GM23338 (cell line): ENCODE measurements at regions not wholly inside any gene's neighbourhood (a gene's known extent, or its start where the extent isn't known, plus 50 kb on each side); places are given as distances from the start of the nearest gene placed in this dataset.

ENCODE experiments used
- ATAC-seq: fragments of 200-7000 bp; cut with Tn5 transposase; 3 replicates; pipeline ENCODE4 v1.9.1; 2020
- DNase-seq: peaks from one replicate; pipeline ENCODE4 v3.0.0-alpha.2; 2015; ENCODE audit warnings: low spot score
- H2AFZ ChIP-seq: fragments of 200-600 bp; sonication (generic); 2 replicates; pipeline ENCODE4 v1.8.0; 2016; ENCODE audit warnings: antibody characterized with exemption, mild to moderate bottlenecking, moderate library complexity
- H3F3A ChIP-seq: fragments of 200-600 bp; sonication (generic); replicated peaks from 2 replicates; pipeline ENCODE4 v1.8.0; 2017; ENCODE audit warnings: antibody characterized with exemption, mixed run types, low read depth
- H3K27ac ChIP-seq: fragments of 200-600 bp; sonication (generic); 2 replicates; pipeline ENCODE4 v1.6.1; 2016; ENCODE audit warnings: low read depth
- H3K27me3 ChIP-seq: fragments of 200-600 bp; sonication (generic); 2 replicates; pipeline ENCODE4 v1.8.0; 2016; ENCODE audit warnings: mild to moderate bottlenecking, mixed run types, moderate library complexity; ENCODE audit not compliant: insufficient read depth
- H3K36me3 ChIP-seq: fragments of 200-600 bp; sonication (generic); 2 replicates; pipeline ENCODE4 v1.8.0; 2016; ENCODE audit warnings: mild to moderate bottlenecking; ENCODE audit not compliant: insufficient read depth
- H3K4me1 ChIP-seq: fragments of 200-600 bp; sonication (generic); 2 replicates; pipeline ENCODE4 v1.8.0; 2016; ENCODE audit warnings: mild to moderate bottlenecking, moderate library complexity; ENCODE audit not compliant: insufficient read depth
- H3K4me2 ChIP-seq: fragments of 200-600 bp; sonication (generic); 2 replicates; pipeline ENCODE4 v1.7.1; 2017; ENCODE audit warnings: mixed run types
- H3K4me3 ChIP-seq: fragments of 200-600 bp; sonication (generic); 2 replicates; pipeline ENCODE4 v1.6.1; 2016; ENCODE audit warnings: mixed run types
- H3K79me2 ChIP-seq: fragments of 200-600 bp; sonication (generic); replicated peaks from 2 replicates; pipeline ENCODE4 v1.8.0; 2017; ENCODE audit warnings: mild to moderate bottlenecking; ENCODE audit not compliant: insufficient read depth
- H3K9me2 ChIP-seq: fragments of 200-600 bp; sonication (generic); 2 replicates; pipeline ENCODE4 v1.8.0; 2017; ENCODE audit not compliant: insufficient read depth
- H4K20me1 ChIP-seq: fragments of 200-600 bp; sonication (generic); replicated peaks from 2 replicates; pipeline ENCODE4 v1.8.0; 2017; ENCODE audit warnings: mild to moderate bottlenecking; ENCODE audit not compliant: insufficient read depth
- H3K27ac Mint-ChIP-seq: 2 replicates; pipeline ENCODE4 v1.8.0; 2020; ENCODE audit warnings: inconsistent platforms, mild to moderate bottlenecking, moderate library complexity, mixed read lengths
- H3K27me3 Mint-ChIP-seq: 3 replicates; pipeline ENCODE4 v1.8.0; 2022; ENCODE audit warnings: low read depth, mild to moderate bottlenecking, moderate library complexity, mixed read lengths, inconsistent platforms; ENCODE audit not compliant: insufficient read depth, poor library complexity
- H3K36me3 Mint-ChIP-seq: 3 replicates; pipeline ENCODE4 v1.8.0; 2021; ENCODE audit warnings: low read depth, mild to moderate bottlenecking, inconsistent platforms, moderate library complexity, mixed read lengths
- H3K4me1 Mint-ChIP-seq: 3 replicates; pipeline ENCODE4 v1.8.0; 2020; ENCODE audit warnings: mild to moderate bottlenecking, inconsistent platforms, mixed read lengths
- H3K4me3 Mint-ChIP-seq: 3 replicates; pipeline ENCODE4 v1.8.0; 2021; ENCODE audit warnings: moderate library complexity, mild to moderate bottlenecking, inconsistent platforms, mixed read lengths
- H3K9me3 Mint-ChIP-seq: 3 replicates; pipeline ENCODE4 v1.8.0; 2020; ENCODE audit warnings: moderate library complexity, mild to moderate bottlenecking, inconsistent platforms, mixed read lengths
- CREB1 ChIP-seq: fragments of 250-450 bp; sonication (Bioruptor Pico); IDR thresholded peaks from 2 replicates; pipeline ENCODE4 v1.5.0; 2020; ENCODE audit warnings: low read depth, mild to moderate bottlenecking, moderate library complexity
- ETS1 ChIP-seq: IDR thresholded peaks from 2 replicates; pipeline ENCODE4 v1.6.1; 2016; ENCODE audit warnings: antibody characterized with exemption
- EZH2 ChIP-seq: fragments of 200-600 bp; sonication (generic); IDR thresholded peaks from one replicate; pipeline ENCODE4 v1.8.0; 2017; ENCODE audit warnings: antibody characterized with exemption, mild to moderate bottlenecking, low read depth; ENCODE audit not compliant: unreplicated experiment
- EZH2phosphoT487 ChIP-seq: fragments of 200-600 bp; sonication (generic); IDR thresholded peaks from one replicate; pipeline ENCODE4 v1.8.1; 2018; ENCODE audit warnings: antibody characterized with exemption; ENCODE audit not compliant: unreplicated experiment
- JUNB ChIP-seq: IDR thresholded peaks from one replicate; pipeline ENCODE4 v1.6.1; 2016; ENCODE audit warnings: antibody characterized with exemption; ENCODE audit not compliant: unreplicated experiment
- NANOG ChIP-seq: IDR thresholded peaks from 2 replicates; pipeline ENCODE4 v1.6.1; 2016; ENCODE audit warnings: antibody characterized with exemption, borderline replicate concordance
- POLR2AphosphoS5 ChIP-seq: IDR thresholded peaks from 2 replicates; pipeline ENCODE4 v1.6.1; 2016; ENCODE audit warnings: antibody characterized with exemption, low read depth
- STAT1 ChIP-seq: IDR thresholded peaks from one replicate; pipeline ENCODE4 v1.6.1; 2016; ENCODE audit warnings: antibody characterized with exemption; ENCODE audit not compliant: unreplicated experiment
- ZNF114 ChIP-seq: fragments of 250-450 bp; sonication (Bioruptor Pico); IDR thresholded peaks from 2 replicates; pipeline ENCODE4 v1.5.0; 2020; ENCODE audit warnings: mild to moderate bottlenecking, moderate library complexity
- ZNF331 ChIP-seq: fragments of 250-450 bp; sonication (Bioruptor Pico); IDR thresholded peaks from 2 replicates; pipeline ENCODE4 v1.5.0; 2020; ENCODE audit warnings: low read depth, mild to moderate bottlenecking, moderate library complexity
- TF ChIP-seq, protein P1 (sequence below): fragments of 250-450 bp; sonication (Bioruptor Pico); IDR thresholded peaks from 2 replicates; pipeline ENCODE4 v1.5.0; 2020; ENCODE audit warnings: mild to moderate bottlenecking, moderate library complexity
- TF ChIP-seq, protein P2 (sequence below): IDR thresholded peaks from one replicate; pipeline ENCODE4 v1.6.1; 2018; ENCODE audit warnings: antibody characterized with exemption; ENCODE audit not compliant: unreplicated experiment
- TF ChIP-seq, protein P3 (sequence below), 2 experiments: fragments of 200-600 bp in 1 of 2; sonication (generic) in 1 of 2; conservative IDR thresholded peaks; 2 replicates each; pipeline versions ENCODE4 v1.5.1 to v1.6.1; 2016 to 2017; ENCODE audit warnings: antibody characterized with exemption in 2 of 2, low read depth in 2 of 2, mild to moderate bottlenecking in 2 of 2, moderate library complexity in 1 of 2

DNA sequence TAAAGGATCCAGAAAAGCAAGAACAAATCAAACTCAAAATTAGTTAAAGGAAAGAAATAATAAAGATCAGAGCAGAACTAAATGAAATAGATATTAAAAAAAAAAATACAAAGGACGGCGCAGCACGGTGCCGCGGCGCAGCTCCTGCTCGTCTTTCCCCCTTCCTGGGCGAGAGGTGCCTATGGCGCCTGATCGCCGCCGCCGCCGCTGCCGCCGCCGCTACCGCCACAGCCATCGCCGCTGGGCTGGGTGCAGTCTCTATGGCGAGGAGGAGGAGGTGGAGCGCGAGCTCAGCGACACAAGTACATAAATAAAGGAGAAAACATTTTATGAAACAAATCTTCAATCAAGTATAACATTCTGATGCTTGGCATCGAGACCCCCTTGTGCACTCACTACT lies 77.6 kb upstream of the VANGL1 start:
- TF ChIP-seq NANOG, result no peak
- TF ChIP-seq ZNF114, result no peak
- TF ChIP-seq, protein P1, sequence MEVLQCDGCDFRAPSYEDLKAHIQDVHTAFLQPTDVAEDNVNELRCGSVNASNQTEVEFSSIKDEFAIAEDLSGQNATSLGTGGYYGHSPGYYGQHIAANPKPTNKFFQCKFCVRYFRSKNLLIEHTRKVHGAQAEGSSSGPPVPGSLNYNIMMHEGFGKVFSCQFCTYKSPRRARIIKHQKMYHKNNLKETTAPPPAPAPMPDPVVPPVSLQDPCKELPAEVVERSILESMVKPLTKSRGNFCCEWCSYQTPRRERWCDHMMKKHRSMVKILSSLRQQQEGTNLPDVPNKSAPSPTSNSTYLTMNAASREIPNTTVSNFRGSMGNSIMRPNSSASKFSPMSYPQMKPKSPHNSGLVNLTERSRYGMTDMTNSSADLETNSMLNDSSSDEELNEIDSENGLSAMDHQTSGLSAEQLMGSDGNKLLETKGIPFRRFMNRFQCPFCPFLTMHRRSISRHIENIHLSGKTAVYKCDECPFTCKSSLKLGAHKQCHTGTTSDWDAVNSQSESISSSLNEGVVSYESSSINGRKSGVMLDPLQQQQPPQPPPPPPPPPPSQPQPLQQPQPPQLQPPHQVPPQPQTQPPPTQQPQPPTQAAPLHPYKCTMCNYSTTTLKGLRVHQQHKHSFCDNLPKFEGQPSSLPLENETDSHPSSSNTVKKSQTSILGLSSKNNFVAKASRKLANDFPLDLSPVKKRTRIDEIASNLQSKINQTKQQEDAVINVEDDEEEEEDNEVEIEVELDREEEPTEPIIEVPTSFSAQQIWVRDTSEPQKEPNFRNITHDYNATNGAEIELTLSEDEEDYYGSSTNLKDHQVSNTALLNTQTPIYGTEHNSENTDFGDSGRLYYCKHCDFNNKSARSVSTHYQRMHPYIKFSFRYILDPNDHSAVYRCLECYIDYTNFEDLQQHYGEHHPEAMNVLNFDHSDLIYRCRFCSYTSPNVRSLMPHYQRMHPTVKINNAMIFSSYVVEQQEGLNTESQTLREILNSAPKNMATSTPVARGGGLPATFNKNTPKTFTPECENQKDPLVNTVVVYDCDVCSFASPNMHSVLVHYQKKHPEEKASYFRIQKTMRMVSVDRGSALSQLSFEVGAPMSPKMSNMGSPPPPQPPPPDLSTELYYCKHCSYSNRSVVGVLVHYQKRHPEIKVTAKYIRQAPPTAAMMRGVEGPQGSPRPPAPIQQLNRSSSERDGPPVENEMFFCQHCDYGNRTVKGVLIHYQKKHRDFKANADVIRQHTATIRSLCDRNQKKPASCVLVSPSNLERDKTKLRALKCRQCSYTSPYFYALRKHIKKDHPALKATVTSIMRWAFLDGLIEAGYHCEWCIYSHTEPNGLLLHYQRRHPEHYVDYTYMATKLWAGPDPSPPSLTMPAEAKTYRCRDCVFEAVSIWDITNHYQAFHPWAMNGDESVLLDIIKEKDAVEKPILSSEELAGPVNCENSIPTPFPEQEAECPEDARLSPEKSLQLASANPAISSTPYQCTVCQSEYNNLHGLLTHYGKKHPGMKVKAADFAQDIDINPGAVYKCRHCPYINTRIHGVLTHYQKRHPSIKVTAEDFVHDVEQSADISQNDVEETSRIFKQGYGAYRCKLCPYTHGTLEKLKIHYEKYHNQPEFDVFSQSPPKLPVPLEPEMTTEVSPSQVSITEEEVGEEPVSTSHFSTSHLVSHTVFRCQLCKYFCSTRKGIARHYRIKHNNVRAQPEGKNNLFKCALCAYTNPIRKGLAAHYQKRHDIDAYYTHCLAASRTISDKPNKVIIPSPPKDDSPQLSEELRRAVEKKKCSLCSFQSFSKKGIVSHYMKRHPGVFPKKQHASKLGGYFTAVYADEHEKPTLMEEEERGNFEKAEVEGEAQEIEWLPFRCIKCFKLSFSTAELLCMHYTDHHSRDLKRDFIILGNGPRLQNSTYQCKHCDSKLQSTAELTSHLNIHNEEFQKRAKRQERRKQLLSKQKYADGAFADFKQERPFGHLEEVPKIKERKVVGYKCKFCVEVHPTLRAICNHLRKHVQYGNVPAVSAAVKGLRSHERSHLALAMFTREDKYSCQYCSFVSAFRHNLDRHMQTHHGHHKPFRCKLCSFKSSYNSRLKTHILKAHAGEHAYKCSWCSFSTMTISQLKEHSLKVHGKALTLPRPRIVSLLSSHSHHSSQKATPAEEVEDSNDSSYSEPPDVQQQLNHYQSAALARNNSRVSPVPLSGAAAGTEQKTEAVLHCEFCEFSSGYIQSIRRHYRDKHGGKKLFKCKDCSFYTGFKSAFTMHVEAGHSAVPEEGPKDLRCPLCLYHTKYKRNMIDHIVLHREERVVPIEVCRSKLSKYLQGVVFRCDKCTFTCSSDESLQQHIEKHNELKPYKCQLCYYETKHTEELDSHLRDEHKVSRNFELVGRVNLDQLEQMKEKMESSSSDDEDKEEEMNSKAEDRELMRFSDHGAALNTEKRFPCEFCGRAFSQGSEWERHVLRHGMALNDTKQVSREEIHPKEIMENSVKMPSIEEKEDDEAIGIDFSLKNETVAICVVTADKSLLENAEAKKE (CRISPR knock-in tag), result no peak
- TF ChIP-seq, protein P2, sequence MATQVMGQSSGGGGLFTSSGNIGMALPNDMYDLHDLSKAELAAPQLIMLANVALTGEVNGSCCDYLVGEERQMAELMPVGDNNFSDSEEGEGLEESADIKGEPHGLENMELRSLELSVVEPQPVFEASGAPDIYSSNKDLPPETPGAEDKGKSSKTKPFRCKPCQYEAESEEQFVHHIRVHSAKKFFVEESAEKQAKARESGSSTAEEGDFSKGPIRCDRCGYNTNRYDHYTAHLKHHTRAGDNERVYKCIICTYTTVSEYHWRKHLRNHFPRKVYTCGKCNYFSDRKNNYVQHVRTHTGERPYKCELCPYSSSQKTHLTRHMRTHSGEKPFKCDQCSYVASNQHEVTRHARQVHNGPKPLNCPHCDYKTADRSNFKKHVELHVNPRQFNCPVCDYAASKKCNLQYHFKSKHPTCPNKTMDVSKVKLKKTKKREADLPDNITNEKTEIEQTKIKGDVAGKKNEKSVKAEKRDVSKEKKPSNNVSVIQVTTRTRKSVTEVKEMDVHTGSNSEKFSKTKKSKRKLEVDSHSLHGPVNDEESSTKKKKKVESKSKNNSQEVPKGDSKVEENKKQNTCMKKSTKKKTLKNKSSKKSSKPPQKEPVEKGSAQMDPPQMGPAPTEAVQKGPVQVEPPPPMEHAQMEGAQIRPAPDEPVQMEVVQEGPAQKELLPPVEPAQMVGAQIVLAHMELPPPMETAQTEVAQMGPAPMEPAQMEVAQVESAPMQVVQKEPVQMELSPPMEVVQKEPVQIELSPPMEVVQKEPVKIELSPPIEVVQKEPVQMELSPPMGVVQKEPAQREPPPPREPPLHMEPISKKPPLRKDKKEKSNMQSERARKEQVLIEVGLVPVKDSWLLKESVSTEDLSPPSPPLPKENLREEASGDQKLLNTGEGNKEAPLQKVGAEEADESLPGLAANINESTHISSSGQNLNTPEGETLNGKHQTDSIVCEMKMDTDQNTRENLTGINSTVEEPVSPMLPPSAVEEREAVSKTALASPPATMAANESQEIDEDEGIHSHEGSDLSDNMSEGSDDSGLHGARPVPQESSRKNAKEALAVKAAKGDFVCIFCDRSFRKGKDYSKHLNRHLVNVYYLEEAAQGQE, result no peak
- no peak for TF ChIP-seq JUNB
- no peak for TF ChIP-seq CREB1
- TF ChIP-seq ZNF331 (CRISPR knock-in tag), result no peak
- TF ChIP-seq, protein P3, sequence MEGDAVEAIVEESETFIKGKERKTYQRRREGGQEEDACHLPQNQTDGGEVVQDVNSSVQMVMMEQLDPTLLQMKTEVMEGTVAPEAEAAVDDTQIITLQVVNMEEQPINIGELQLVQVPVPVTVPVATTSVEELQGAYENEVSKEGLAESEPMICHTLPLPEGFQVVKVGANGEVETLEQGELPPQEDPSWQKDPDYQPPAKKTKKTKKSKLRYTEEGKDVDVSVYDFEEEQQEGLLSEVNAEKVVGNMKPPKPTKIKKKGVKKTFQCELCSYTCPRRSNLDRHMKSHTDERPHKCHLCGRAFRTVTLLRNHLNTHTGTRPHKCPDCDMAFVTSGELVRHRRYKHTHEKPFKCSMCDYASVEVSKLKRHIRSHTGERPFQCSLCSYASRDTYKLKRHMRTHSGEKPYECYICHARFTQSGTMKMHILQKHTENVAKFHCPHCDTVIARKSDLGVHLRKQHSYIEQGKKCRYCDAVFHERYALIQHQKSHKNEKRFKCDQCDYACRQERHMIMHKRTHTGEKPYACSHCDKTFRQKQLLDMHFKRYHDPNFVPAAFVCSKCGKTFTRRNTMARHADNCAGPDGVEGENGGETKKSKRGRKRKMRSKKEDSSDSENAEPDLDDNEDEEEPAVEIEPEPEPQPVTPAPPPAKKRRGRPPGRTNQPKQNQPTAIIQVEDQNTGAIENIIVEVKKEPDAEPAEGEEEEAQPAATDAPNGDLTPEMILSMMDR (conservative IDR thresholded peaks at IDR 0.05; ENCODE audit: low read depth in 2 of 2), result no peak
- TF ChIP-seq EZH2, result no peak
- TF ChIP-seq ETS1, result no peak
- TF ChIP-seq STAT1, result no peak
- no peak for TF ChIP-seq EZH2phosphoT487
- TF ChIP-seq POLR2AphosphoS5, result no peak
- H3K9me2 ChIP-seq, result 0 out of 2 replicates have a peak, but pooled peaks cover 3% of the 10 kb centered on the region
- peaks cover 19% of the 10 kb centered on the region for H3K27me3 ChIP-seq
- H3K4me3 ChIP-seq, result peak overlapping the region; percentile 53
- Mint-ChIP-seq H3K36me3 (peaks cover 4% of the 10 kb centered on the region; the same call in 1 of the 3 replicates), H3K9me3 (peaks cover 11% of the 10 kb centered on the region), H3K4me3 (peak overlapping the region; percentile 65), H3K4me1 (peaks cover 8% of the 10 kb centered on the region), H3K27ac (no peak overlapping the region), H3K27me3 (peaks cover 12% of the 10 kb centered on the region)
- no peaks in the 10 kb centered on the region for H4K20me1 ChIP-seq
- peak; percentile 64 for DNase-seq
- H2AFZ ChIP-seq, result peak overlapping the region; percentile 65; the same call in 1 of the 2 replicates
- H3K79me2 ChIP-seq, result no peaks in the 10 kb centered on the region
- H3K27ac ChIP-seq, result no peak overlapping the region
- H3K4me2 ChIP-seq, result peak overlapping the region; percentile 80
- no peaks in the 10 kb centered on the region for H3F3A ChIP-seq
- peak; percentile 100 for ATAC-seq
- H3K36me3 ChIP-seq, result no peaks in the 10 kb centered on the region
- H3K4me1 ChIP-seq, result no peaks in the 10 kb centered on the region
